Transverse colon (tissue), 4 donors: ENCODE measurements at regions not wholly inside any gene's neighbourhood (a gene's known extent, or its start where the extent isn't known, plus 50 kb on each side); places are given as distances from the start of the nearest gene placed in this dataset.

Source experiments
- CTCF ChIP-seq, 5 experiments: fragments of 200-600 bp in 3 of 5; fragments of 450-650 bp in 2 of 5; sonication (generic) in 3 of 5; IDR thresholded peaks; 1 replicate in 2 of 5; 2 replicates in 3 of 5; pipeline ENCODE4 v1.5.1; 2016 to 2017; ENCODE audit warnings: antibody characterized with exemption in 5 of 5, inconsistent platforms in 3 of 5, mild to moderate bottlenecking in 2 of 5, moderate library complexity in 1 of 5
- POLR2A ChIP-seq: fragments of 450-650 bp; IDR thresholded peaks from one replicate; pipeline ENCODE4 v1.6.1; 2016; ENCODE audit warnings: antibody characterized with exemption, mild to moderate bottlenecking, moderate library complexity
- POLR2AphosphoS5 ChIP-seq, 3 donors: sonication (generic); formaldehyde crosslinking; IDR thresholded peaks; one replicate each; pipeline ENCODE4 v1.6.1; 2016; ENCODE audit warnings: antibody characterized with exemption in 3 of 3

- TF ChIP-seq POLR2A (no peak), POLR2AphosphoS5 (IDR thresholded peaks at IDR 0.05) (no peak), CTCF (IDR thresholded peaks at IDR 0.05) (no peak)
These were observed 154.4 kb downstream of the NPR3 start for GRCh38 chr5:32865475-32865874.
